ENCODE measurements at regions not wholly inside any gene's neighbourhood (a gene's known extent, or its start where the extent isn't known, plus 50 kb on each side); places are given as distances from the start of the nearest gene placed in this dataset.
"Not testable (repeated sequence)": the region's sequence is repeated elsewhere in the genome, so short reads cannot be mapped to it uniquely, and the experiment has no call there.

DNA sequence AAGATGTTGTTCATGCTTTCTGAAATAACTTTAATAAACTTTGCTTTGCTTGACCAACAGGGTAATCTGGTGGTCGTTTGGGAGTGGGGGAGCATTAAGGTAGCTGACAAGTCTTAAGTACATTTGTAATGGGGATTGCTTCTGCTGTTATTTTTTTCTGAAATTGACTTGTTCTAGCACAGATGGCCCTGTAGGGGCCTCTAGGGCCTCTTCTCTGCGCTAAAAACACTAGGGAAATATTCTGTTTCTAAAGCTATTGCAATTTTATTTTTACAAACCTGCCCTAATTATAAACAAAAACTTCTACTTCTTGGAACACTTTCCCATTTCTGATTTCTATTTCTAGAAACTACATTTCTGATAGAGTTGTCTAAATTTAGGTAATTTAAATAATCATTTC is 191.3 kb upstream of the KCNJ3 start:
- no peak for DNase-seq (ENCODE audit: low spot score)

DNA sequence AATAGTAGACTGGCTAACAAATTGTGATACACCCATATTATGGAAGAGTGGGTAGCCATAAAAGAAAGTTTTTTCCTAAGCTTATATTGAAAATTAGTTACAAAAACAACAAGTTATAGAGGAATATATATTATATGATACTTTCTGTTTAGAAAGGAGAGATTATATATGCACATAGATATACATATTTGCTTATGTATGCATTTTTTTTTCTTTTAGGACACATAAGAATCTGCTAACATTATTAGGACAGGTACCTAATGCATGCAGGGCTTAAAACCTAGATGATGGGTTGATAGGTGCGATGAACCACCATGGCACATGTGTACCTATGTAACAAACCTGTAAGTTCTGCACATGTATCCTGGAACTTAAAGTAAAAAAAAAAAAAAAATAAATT is 179.6 kb upstream of the KCNJ3 start:
- DNase-seq (ENCODE audit: low spot score) = no peak

DNA sequence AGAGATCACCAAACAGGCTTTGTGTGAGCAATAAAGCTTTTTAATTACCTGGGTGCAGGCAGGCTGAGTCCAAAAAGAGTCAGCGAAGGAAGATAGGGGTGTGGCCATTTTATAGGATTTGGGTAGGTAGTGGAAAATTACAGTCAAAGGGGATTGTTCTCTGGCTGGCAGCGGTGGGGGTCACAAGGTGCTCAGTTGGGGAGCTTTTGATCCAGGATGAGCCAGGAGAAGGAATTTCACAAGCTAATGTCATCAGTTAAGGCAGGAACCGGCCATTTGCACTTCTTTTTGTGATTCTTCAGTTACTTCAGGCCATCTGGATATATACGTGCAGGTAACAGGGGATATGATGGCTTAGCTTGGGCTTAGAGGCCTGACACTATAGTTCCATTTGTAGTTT is 177.5 kb upstream of the KCNJ3 start:
- not testable (repeated sequence) for DNase-seq (ENCODE audit: low spot score)

DNA sequence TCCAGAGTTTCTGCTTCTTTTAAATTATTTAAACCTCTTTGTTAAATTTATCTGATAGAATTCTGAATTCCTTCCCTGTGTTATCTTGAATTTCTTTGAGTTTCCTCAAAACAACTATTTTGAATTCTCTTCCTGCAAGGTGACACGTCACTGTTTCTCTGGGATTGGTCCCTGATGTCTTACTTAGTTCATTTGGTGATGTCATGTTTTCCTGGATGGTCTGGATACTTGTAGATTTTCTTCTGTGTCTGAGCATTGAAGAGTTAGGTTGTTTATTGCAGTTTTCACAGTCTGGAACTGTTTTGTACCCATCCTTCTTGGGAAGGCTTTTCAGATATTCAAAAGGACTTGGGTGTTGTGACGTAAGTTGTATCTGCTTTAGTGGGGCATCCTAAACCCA is 172.3 kb upstream of the KCNJ3 start:
- DNase-seq (ENCODE audit: low spot score) = no peak

DNA sequence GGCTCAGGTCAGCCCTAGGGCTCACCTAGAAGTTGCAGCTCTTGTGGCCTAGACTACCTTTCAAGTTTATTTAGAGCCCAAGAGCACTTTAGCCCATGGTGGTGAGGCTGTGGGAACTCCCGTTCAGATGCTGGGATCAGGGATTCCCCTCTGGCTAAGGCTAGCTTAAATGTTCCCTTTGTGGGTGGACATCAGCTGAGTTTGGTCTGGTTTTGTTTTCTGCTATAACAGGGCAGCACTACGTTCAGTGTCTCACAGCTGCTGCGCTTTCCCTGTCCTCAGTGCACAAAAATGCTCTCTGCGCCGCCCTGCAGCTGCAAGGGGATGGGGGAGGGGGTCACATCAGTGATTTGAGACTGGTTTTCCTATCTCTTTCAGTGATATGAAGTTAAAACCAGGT is 170.5 kb upstream of the KCNJ3 start:
- DNase-seq (ENCODE audit: low spot score) = no peak

DNA sequence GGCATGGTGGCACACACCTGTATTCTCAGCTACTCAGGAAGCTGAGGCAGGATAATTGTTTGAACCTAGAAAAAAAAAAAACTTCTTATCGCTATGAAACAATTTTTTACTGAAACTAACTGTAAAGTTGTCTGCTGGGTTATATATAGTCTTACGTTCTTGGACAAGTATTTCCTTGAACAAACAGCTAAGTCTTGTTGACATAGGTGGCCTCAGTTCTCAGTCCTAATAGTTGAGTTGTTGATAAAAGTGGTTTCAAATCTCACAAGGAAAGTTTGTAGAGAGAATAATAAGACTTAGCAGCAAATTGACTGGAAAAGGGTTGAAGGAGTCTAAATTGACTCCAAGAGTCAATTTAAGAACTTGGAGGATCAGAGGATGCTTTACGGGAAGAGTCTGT is 166.5 kb upstream of the KCNJ3 start:
- no peak for DNase-seq (ENCODE audit: low spot score)

DNA sequence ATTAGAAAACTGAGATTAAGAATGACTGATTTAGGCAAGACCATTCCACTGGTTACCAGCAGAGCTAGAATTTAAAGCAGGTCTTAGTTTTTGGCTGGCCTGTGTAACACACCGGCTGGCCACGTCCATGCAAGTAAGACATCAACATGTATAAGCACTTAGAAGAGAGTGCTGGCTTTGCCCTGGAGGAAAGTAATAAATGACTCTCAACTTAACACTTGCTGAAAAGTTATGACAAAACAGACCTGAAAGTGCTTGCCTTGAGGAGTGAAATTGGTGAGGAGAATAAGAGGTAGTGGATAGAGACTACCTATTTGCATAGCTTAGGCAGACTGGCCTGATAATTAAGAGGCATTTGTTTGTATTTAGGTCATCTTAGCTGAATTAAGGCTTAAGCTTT is 165.7 kb upstream of the KCNJ3 start:
- DNase-seq (ENCODE audit: low spot score) = no peak

DNA sequence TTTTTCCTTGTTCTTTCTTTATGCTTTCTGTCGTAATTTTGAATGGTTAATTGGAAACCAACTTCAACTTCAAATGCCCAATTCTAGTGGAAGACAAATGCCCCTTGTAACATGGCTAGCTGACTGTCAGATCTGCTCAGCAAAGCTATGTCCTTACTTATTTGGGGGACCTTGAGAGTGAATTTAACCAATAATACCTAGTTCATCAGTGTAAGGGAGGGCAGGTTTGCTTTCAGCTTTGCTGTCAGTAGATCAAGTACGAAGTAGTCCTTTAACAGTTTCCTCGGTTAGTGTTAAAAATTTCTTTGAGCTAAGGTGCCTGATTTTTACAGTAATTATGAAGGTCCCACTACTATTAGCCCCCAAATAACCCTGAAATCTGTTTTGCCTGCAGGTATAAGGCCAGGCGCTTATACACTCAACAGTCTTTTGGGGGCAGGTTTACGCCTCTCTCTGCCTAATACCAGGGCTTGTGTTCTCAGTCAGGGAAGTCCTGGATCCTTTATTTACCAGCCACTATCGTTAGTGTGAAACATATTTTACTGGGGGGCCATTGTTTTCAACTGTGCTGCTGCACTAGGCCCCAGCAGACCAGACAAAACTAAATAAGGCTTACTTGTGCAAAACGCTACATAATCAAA is 165.1 kb upstream of the KCNJ3 start:
- no peak for DNase-seq (ENCODE audit: low spot score)

DNA sequence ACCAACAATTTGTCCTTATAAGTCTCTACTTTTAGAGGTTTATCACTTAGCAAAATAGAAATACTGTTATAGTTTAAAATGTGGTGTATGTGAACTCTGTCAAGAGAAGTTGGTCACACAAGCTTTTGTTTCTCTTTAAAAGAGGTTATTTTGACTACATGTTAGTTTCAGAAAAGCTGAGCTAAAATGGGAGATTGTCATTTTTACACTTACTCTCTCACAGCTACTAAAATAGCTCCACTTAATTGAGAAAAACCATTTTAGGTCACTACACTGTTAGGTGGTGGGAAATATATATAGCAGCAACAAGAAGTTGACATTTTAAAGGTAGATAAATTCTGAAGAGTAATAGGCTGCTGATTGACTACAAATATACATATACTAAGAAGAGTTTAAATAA is 161.5 kb upstream of the KCNJ3 start:
- DNase-seq (ENCODE audit: low spot score) = no peak

DNA sequence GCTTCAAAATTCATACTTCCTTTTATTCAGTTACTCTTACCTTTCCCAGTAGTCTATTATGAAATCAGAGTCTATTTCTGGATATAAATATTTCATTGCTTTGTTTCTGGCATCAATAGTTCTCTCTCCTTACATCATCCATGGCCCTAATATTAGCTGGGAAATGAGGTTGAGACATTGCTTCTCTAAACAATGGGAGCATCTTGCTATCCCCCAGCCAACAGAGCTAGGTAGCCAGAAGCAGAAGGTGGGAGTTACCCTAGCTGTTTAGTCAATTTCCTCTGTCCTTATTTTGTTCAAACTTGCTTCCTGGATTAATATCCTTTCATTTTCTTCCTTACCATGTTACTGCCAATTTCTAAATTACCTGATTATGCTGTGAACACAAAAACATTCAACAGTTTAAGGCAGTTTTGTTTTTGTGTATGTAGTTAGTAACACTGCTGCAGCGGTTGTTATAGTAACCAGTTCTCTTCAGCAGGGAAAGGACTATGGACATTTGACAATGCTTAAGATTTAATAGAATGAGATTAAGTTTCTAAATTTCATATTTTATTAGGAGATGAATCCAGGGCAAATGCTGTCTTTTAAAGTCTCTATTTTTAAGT is 160.5 kb upstream of the KCNJ3 start:
- no peak for DNase-seq (ENCODE audit: low spot score)

DNA sequence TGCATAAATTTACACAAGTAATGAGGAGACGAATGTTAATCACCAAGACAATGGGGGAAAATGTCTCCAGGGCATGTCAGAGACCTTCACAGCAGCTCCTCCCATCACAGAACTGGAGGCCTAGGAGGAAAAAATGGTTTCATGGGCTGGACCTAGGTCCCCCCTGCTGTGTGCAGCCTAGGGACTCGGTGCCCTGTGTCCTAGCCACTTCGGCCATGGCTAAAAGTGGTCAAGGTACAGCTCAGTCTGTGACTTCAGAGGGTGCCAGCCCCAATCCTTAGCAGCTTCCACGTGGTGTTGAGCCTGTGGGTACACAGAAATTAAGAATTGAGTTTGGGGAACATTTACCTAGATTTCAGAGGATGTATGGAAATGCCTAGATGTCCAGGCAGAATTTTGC is 152.2 kb upstream of the KCNJ3 start:
- no peak for DNase-seq (ENCODE audit: low spot score)

DNA sequence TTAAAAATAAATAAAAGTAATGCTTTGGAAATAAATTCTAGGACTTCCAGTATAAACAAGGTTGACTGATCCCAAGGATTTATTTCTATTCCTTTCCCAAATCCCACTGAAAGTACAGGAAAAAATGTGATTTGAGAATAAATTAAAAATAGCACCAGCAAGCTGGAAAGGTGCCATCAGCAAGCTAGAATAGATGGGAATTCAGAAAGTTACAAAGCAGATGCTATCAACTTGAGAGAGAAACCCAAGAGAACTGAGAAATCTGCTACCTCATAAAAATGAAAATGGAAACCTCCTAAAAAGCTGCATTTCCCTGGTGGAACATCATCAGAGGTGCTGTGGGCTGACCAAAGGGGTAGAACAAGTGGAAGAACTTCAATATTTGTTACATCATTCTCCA is 148.6 kb upstream of the KCNJ3 start:
- DNase-seq (ENCODE audit: low spot score) = no peak

DNA sequence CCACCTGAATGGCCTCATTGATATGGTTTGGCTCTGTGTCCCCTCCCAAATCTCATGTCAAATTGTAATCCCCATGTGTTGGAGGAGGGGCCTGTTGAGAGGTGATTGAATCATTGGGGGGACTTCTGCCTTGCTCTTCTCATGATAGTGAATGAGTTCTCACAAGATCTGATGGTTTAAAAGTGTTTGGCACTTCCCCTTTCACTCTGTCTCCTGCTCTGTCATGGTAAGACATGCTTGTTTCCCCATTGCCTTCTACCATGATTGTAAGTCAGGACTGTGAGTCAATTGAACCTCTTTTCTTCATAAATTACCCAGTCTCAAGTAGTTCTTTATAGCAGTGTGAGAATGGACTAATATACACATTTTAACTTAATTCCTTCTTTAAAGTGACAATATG is 146.8 kb upstream of the KCNJ3 start:
- no peak for DNase-seq (ENCODE audit: low spot score)

DNA sequence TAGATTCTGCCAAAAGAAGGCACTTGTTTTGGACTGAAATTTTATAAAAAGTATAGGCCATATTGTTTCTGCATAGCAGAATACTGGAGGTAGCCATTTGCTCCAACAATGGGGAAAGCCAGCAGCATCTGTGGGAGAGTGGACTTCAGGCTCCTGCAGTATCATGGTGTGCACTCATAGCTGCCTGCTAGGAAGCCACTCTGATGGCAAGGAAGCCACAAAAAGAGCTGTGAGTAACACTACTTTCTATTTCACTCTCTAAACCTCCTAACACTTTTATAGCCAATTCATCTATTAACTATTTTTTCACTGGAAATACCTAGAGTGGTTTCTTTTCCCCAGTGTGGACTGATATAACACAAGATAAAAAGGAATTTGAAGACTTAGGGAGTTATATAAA is 144.4 kb upstream of the KCNJ3 start:
- DNase-seq (ENCODE audit: low spot score) = no peak

DNA sequence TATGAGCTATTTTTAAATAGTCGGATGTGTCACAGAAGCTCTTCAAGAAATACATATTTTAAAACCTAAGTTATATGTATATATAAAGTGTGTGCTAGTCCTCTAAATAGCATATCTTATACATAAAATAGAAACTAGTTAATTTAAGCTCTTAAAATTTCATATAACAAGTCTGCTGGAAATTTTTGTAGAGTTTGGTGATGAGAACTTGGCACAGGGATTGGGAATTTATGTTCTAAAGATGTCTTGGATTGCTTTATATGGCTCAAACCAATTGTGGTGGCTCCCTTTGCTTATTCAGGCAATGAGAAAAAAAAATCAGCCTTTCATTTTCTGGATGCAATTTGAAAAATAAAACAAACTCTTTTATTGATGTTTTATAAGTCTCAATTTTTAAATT is 142.8 kb upstream of the KCNJ3 start:
- no peak for DNase-seq (ENCODE audit: low spot score)

DNA sequence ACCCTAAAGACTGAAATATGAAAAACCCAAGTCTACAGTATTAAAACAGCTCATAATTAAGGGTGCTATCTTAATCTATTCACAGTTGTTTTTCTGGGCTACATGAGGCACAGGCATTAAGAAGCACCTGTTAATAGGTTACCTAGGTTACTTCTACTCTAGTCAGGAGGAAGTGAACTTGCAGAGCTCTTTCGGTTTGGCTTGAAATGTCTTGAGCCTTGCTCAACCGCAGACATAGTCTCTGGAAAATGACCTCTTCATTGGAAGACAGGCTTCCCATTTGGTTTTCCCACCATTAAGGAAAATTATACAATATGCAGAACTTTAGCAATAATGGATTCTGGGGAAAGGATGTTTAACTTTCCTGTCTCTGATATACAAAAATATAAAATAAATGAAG is 142.3 kb upstream of the KCNJ3 start:
- DNase-seq (ENCODE audit: low spot score) = no peak

DNA sequence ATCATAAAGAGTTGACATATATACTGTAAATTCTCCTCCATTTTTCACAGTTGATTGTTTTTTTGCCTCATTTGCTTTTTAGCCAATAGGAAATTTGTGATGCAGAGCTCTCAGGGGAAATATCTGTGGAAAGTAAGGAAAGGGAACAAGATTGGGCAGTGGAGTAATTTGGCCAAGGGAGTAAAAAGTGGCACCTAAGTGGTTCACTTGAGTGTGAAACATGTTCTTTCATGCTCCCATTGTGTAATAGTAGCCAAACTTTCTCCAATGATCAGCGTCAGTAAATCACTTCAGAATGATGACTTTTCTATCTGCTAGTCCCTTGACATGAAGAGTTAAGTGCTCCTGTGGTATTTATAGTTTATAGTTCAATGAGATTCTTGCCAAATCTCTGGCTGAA is 141.9 kb upstream of the KCNJ3 start:
- no peak for DNase-seq (ENCODE audit: low spot score)

DNA sequence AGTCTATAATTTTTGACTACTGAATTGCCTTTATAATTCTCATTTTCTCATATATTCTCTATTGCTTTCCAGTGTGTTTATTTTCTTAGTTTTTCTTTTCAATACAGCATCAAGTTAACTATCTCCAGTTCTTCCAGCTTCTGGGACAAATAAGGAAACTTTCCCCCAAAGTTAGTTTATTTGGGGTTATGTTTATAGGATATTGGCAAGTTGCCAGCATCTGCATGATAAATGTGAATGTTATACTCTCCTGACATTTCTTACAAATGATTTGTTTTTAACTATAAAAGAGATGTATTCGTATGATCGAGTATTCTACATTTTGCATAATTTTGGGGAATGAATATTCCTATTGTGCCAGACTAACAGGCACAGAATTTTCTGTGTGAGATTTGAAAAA is 140.6 kb upstream of the KCNJ3 start:
- DNase-seq (ENCODE audit: low spot score) = no peak

DNA sequence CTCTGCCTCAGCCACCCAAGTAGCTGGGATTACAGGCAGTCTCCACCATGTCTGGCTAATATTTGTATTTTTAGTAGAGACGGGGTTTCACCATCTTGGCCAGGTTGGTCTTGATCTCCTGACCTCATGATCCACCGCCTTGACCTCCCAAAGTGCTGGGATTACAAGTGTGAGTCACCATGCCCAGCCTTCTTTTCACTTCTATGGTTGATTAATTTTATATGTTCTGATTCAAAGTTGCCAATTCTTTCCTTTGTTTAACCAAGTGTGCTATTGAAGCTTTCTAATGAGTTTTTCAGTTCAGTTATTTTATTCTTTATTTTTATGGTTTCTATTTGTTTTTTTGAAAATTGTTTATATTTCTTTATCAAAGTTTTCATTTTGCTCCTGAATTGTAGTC is 133.1 kb upstream of the KCNJ3 start:
- DNase-seq (ENCODE audit: low spot score) = no peak

DNA sequence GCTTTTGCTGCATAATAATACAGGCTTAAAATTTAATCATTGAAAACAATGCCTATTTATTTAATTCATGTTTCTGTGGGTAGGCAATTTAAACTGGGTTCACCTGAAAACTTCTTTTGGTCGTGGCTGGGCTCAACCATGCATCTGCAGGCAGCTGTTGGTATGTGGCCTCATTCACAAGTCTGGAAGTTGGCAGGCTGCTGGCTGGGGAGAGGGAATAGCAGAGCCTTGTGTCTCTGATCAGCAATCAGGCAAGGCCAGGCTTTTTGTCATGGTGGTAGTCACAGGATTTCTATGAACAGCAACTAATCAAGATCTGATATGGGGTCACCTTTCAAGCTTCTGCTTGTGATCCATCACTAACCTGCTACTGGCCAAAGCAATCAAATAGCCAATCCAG is 130.1 kb upstream of the KCNJ3 start:
- DNase-seq (ENCODE audit: low spot score) = no peak

DNA sequence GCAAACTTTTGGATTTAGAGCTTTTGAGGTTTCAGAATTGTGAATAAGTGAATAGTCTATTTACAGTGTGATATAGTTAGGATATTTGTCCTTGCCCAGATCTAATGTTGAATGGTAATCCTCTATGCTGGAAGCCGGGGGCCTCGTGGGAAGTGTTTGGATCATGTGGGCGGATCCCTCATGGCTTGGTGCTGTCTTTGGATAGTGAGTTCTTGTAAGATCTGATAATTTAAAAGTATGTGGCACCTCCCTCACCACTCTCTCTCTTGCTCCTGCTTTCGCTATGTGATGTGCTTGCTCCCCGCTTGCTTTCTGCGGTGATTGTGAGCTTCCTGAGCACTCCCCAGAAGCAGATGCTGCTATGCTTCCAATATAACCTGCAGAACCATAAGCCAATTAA is 128.0 kb upstream of the KCNJ3 start:
- DNase-seq (ENCODE audit: low spot score) = no peak

DNA sequence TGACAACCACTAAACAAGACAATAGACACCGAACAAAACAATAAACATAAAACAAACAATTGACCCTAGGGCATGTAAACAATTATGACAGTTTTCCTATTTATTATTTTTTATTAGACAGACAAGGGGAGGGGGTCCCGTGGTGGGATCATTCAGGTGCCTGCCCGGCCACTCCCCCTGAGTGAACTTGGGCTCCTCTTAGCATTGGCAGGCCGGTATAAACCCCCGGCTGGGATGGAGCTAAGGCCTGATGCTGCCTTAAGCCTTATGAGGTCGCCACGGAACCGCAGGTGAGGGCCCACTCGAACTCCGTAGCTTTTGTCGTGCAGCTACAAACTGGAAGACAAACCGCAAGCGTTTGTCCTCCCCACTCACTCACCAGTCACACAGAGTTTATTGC is 121.8 kb upstream of the KCNJ3 start:
- not testable (repeated sequence) for DNase-seq (ENCODE audit: low spot score)

DNA sequence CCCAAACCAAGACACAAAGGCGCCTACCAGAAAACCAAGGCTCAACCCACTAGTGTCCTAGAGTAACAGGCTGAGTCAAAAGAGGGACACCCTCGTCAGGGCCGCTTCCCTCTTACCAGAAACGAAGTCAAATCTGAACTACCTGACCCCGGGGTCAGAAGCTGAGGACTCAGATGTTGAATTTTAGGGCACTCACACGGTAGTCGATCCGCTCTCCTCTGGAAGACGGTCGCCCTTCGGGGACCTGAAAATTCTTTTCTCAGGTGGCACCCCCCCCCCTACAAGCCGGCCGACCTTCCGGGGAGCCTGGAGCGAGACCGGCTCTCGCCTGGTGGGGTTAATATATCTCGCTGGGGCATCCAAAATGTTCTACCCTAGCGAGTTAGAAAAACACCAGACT is 121.1 kb upstream of the KCNJ3 start:
- no peak for DNase-seq (ENCODE audit: low spot score)

DNA sequence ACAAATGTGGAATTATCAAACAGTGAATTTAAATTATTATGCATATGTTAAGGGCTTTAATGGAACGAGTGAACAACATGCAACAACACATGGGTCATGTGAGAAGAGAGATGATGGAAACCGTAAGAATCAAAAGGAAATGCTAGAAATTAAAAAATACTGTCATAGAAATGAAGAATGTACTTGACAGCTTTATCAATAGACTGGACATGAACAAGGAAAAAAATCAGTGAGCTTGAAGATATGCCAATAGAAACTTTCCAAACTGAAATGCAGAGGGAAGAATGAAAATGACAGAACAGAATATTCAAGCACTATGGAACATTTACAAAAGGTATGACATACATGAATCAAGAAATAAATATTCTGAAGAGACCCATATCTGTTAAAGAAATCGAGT is 117.7 kb upstream of the KCNJ3 start:
- no peak for DNase-seq (ENCODE audit: low spot score)
